ENCODE measurements at regions not wholly inside any gene's neighbourhood (a gene's known extent, or its start where the extent isn't known, plus 50 kb on each side); places are given as distances from the start of the nearest gene placed in this dataset.
"Not testable (repeated sequence)": the region's sequence is repeated elsewhere in the genome, so short reads cannot be mapped to it uniquely, and the experiment has no call there.

DNA sequence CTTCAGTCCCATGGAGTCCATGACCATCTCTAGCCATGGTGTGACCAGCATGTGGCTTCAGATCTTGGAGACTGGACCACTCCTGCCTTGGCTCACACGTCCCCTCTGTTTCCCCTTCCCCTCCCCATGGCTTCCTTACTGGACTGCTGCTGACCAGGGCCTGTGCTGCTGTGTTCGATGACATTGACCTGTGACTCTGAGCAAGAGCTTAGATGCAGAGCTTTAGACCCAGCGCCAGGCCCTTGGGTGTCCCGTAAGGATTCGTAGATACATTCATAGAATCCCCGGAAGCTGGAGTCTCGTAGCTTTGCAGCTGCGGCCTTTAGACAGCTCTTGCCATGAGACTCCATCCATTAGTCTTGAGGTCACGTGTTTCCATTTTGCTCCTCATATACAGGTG, 96.3 kb downstream of the NPIPB11 start:
- DNase-seq = not testable (repeated sequence)

DNA sequence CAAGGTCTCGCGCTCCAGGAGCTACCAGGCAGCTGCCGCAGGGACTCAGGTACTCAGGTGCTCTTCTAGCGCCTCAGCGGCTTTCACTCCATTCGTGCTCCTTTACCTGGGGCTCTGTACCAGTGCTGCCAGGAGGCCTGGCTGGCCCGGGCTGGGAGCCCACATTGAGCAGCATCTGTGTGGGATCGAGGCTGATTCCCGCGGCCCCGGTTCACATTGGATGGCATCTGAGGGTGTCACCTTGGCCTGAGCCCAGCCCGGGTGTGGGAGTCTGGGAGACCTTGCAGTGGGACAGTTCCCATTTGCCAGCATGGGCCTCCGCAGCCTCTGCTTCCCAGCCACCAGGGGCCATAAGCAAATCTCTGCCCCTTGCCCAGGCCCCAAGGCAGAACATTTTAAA, 96.9 kb downstream of the NPIPB11 start:
- DNase-seq = not testable (repeated sequence)

- no peak for DNase-seq
Measured at GRCh38 chr16:29308644-29309546, 97.6 kb downstream of the NPIPB11 start.

- DNase-seq = no peak
Measured at GRCh38 chr16:29307598-29308507, 98.7 kb downstream of the NPIPB11 start.

GRCh38 chr16:29306943-29307597, 99.4 kb downstream of the NPIPB11 start:
- DNase-seq = no peak

- DNase-seq = no peak
Measured at GRCh38 chr16:29306201-29306600, 100.3 kb downstream of the NPIPB11 start.

DNA sequence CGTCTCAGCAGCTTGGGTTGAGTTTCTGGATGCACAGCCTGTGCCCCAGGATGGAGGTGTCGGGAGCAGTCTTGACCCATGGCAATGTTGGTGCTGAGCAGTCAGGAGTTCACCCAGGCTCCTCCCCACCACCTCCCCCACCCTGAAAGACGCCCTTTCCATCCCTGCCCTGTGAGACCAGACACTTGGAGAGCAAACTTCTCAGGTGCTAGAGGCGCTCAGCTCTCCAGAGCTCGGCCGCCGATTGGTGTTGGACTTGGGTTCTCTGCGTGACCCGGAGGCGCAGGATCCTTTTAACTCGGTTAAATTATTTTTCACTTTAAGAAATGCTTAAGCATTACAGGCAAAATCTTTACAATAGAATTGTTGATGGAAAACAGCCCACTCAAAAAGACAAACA, 101.5 kb downstream of the NPIPB11 start:
- not testable (repeated sequence) for DNase-seq

DNA sequence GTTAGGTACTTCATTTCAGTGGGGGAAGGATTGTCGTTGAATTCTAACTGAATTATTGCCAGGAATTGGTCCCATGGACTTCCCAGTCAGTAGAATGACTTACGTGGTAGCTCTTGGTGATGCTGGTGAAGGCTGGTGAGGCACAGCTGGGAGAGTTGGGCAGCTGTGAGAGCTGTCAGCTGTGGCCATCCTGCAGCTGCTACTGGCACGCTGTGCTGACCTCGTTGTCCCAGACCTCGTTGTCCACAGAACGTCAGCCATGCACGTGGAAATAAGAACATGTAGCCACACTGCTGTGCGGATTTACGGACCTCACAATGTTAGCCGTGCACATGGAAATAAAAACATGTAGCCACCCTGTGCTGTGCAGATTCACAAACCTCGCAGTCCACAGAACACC, 102.3 kb downstream of the NPIPB11 start:
- no peak for DNase-seq

DNA sequence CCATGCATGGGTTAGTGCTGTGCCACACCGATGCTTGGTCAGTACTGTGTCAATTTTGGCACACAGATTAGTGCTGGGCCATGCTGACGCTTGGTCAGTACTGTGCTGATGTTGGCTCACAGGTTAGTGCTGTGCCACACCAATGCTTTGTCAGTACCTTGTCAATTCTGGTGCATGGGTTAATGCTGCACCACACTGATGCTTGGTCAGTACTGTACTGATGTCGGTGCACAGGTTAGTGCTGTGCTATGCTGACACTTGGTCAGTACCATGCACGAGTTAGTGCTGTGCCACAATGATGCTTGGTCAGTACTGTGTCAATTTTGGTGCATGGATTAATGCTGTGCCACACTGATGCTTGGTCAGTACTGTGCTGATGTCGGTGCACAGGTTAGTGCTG, 103.0 kb downstream of the NPIPB11 start:
- no peak for DNase-seq

DNA sequence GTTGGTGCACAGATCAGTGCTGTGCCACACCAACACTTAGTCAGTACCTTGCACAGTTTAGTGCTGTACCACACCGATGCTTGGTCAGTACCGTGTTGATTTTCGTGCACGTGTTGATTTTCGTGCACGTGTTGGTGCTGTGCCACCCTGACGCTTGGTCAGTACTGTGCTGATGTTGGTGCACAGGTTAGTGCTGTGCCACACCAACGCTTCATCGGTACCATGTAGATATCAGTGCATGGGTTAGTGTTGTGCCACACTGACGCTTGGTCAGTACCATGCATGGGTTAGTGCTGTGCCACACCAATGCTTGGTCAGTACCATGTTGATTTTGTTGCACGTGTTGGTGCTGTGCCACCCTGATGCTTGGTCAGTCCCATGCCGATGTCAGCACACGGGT, 103.5 kb downstream of the NPIPB11 start:
- no peak for DNase-seq

GRCh38 chr16:29302433-29302832, 104.1 kb downstream of the NPIPB11 start:
- DNase-seq = not testable (repeated sequence)

DNA sequence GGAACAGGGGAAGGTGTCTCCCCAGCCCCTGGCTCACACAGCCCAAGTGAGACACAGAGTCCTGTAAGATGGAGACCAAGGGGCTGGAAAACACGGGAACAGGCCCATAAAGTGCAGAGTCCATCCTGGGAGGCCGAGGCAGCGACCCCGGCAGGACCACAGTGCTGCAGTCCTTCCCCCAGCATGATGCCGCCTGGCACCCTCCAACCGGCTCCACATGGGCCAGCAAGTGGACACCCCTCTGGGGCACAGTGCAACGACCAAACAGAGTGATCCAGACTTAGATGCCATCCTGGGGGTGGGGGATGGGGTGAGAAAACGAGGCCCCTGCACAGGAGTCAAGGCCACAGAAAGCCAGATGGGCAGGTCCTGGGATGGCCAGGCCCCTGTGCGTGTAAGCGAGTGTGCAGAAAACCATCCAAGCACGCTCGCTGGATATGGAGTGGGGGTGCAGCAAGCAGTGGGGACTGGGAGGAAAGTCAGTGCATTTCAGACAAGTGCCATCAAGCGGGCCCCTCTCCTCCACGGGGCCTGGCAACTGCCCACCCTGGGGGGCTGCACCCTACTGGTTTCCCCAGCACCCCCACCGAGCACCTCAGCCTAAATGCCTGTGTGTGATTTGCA, 104.7 kb downstream of the NPIPB11 start:
- not testable (repeated sequence) for DNase-seq

- DNase-seq = not testable (repeated sequence)
Measured at GRCh38 chr16:29300541-29301535, 105.7 kb downstream of the NPIPB11 start.

GRCh38 chr16:29300030-29300491, 106.5 kb downstream of the NPIPB11 start:
- DNase-seq = not testable (repeated sequence)

GRCh38 chr16:29298997-29299396, 107.5 kb downstream of the NPIPB11 start:
- DNase-seq = not testable (repeated sequence)

- not testable (repeated sequence) for DNase-seq
Measured at GRCh38 chr16:29298307-29298706, 108.2 kb downstream of the NPIPB11 start.

- DNase-seq = not testable (repeated sequence)
Measured at GRCh38 chr16:29297809-29298177, 108.7 kb downstream of the NPIPB11 start.

DNA sequence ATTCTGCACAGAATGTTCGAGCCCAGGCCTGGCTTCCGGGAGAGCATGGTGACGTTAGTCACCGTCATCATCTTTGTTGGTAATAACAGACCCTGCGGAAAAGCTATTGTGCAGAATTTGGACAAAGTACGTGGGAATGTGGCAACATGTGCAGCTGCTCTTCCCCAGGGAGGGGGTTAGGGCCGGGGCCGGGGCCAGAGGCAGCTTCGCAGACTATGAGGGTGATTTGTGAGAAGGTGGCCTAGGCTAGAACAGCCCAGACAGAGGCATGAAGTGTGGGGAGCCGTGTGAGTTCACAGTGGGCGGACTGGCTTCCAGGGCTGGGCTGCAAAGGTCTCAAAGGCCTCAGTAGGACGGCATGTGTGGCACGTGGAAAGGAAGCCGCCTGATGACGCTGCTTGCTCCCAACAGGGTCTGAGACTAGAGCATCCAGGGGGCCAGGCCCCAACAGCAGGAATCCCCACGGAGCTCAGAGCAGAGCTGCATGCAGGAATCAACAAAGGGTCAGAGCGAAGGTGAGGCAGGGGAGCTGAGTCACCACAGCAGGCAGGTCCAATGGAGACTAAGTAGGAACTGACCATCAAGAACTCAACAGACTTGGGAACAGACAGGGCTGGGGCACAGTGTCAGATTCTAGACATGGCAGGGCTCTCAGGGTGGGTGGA, 109.2 kb downstream of the NPIPB11 start:
- DNase-seq = not testable (repeated sequence)

GRCh38 chr16:29296176-29296575, 110.3 kb downstream of the NPIPB11 start:
- DNase-seq = not testable (repeated sequence)

All from stimulated activated naive CD4-positive, alpha-beta T cell (primary cell).